MM.1S (cell line): ENCODE measurements at regions not wholly inside any gene's neighbourhood (a gene's known extent, or its start where the extent isn't known, plus 50 kb on each side); places are given as distances from the start of the nearest gene placed in this dataset.

ENCODE experiments used
- DNase-seq: peaks from one replicate; pipeline ENCODE4 v3.0.0-alpha.2; 2015
- H2AFZ ChIP-seq: fragments of 300-600 bp; sonication (generic); 2 replicates; pipeline ENCODE4 v1.6.0; 2016; ENCODE audit warnings: antibody characterized with exemption, low read length
- H3F3A ChIP-seq: fragments of 300-600 bp; sonication (generic); 2 replicates; pipeline ENCODE4 v1.6.1; 2016; ENCODE audit warnings: mild to moderate bottlenecking, antibody characterized with exemption, low read length, moderate library complexity, mixed read lengths; ENCODE audit not compliant: insufficient read depth
- H3K27ac ChIP-seq: fragments of 300-600 bp; sonication (generic); 2 replicates; pipeline ENCODE4 v1.5.1; 2016; ENCODE audit warnings: mild to moderate bottlenecking, low read length
- H3K27me3 ChIP-seq: fragments of 300-600 bp; sonication (generic); replicated peaks from 2 replicates; pipeline ENCODE4 v1.6.0; 2016; ENCODE audit warnings: low read length; ENCODE audit not compliant: insufficient read depth
- H3K36me3 ChIP-seq: fragments of 300-600 bp; sonication (generic); replicated peaks from 2 replicates; pipeline ENCODE4 v1.6.1; 2016; ENCODE audit warnings: mild to moderate bottlenecking, low read length, mixed read lengths; ENCODE audit not compliant: insufficient read depth
- H3K4me1 ChIP-seq: fragments of 300-600 bp; sonication (generic); 2 replicates; pipeline ENCODE4 v1.6.1; 2016; ENCODE audit warnings: low read length, mixed read lengths
- H3K4me2 ChIP-seq: fragments of 300-600 bp; sonication (generic); 2 replicates; pipeline ENCODE4 v1.6.0; 2016; ENCODE audit warnings: low read depth, low read length
- H3K4me3 ChIP-seq: fragments of 300-600 bp; sonication (generic); 2 replicates; pipeline ENCODE4 v1.5.1; 2016; ENCODE audit warnings: low read length, mixed read lengths
- H3K79me2 ChIP-seq: fragments of 300-600 bp; sonication (generic); 2 replicates; pipeline ENCODE4 v1.6.1; 2016; ENCODE audit warnings: mixed run types, low read length, mixed read lengths
- H3K9ac ChIP-seq: fragments of 300-600 bp; sonication (generic); 2 replicates; pipeline ENCODE4 v1.6.1; 2016; ENCODE audit warnings: low read length, mixed read lengths
- H3K9me2 ChIP-seq: fragments of 300-600 bp; sonication (generic); replicated peaks from 2 replicates; pipeline ENCODE4 v1.6.1; 2016; ENCODE audit warnings: mild to moderate bottlenecking, low read length, mixed read lengths; ENCODE audit not compliant: insufficient read depth
- H3K9me3 ChIP-seq: fragments of 300-600 bp; sonication (generic); replicated peaks from 2 replicates; pipeline ENCODE4 v1.6.1; 2016; ENCODE audit warnings: mild to moderate bottlenecking, low read length, mixed read lengths; ENCODE audit not compliant: insufficient read depth
- H4K20me1 ChIP-seq: fragments of 300-600 bp; sonication (generic); 2 replicates; pipeline ENCODE4 v1.6.1; 2016; ENCODE audit warnings: mild to moderate bottlenecking, low read length, moderate library complexity, mixed read lengths; ENCODE audit not compliant: insufficient read depth
- EZH2 ChIP-seq: fragments of 300-600 bp; sonication (generic); optimal IDR thresholded peaks from 2 replicates; pipeline ENCODE3; 2017; ENCODE audit warnings: low read depth, mild to moderate bottlenecking, antibody characterized with exemption, low read length, mixed read lengths
- EZH2phosphoT487 ChIP-seq: fragments of 300-600 bp; sonication (generic); IDR thresholded peaks from 2 replicates; pipeline ENCODE4 v1.6.1; 2018; ENCODE audit warnings: antibody characterized with exemption, low read length
- TF ChIP-seq, protein P1 (sequence below): fragments of 300-600 bp; sonication (generic); IDR thresholded peaks from 2 replicates; pipeline ENCODE4 v1.5.1; 2016; ENCODE audit warnings: antibody characterized with exemption, low read length, mixed read lengths

DNA sequence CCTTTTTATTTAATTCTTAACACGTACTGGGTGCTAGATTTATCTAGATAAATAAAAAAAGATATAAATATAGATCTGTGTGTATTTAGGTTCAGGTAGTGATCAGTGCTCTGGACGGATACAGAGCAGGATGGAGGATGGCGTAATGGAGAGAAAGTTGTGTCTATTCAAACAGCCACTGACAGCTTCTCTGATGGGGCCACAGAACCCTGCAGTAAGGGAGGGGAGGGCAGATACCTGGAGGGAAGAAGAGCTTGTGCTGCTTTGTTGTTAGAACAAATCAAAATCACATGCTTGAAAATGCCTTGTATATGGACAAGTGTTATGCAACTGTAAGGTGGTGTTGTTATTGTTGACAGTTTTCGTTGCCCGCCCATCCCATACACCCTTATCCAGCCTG, 170.2 kb downstream of the UTP18 start:
- Histone ChIP-seq H3K9me2 (no peaks in the 10 kb centered on the region), H3K4me1 (no peaks in the 10 kb centered on the region), H3K27me3 (no peaks in the 10 kb centered on the region), H3F3A (no peaks in the 10 kb centered on the region), H3K9ac (no peak overlapping the region), H2AFZ (no peak overlapping the region), H3K9me3 (no peaks in the 10 kb centered on the region), H3K79me2 (no peaks in the 10 kb centered on the region), H4K20me1 (no peaks in the 10 kb centered on the region), H3K36me3 (no peaks in the 10 kb centered on the region), H3K4me2 (no peak overlapping the region), H3K27ac (no peak overlapping the region), H3K4me3 (no peak overlapping the region)
- TF ChIP-seq, protein P1, sequence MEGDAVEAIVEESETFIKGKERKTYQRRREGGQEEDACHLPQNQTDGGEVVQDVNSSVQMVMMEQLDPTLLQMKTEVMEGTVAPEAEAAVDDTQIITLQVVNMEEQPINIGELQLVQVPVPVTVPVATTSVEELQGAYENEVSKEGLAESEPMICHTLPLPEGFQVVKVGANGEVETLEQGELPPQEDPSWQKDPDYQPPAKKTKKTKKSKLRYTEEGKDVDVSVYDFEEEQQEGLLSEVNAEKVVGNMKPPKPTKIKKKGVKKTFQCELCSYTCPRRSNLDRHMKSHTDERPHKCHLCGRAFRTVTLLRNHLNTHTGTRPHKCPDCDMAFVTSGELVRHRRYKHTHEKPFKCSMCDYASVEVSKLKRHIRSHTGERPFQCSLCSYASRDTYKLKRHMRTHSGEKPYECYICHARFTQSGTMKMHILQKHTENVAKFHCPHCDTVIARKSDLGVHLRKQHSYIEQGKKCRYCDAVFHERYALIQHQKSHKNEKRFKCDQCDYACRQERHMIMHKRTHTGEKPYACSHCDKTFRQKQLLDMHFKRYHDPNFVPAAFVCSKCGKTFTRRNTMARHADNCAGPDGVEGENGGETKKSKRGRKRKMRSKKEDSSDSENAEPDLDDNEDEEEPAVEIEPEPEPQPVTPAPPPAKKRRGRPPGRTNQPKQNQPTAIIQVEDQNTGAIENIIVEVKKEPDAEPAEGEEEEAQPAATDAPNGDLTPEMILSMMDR, result no peak
- TF ChIP-seq EZH2 (no peak), EZH2phosphoT487 (no peak)
- DNase-seq, result no peak

DNA sequence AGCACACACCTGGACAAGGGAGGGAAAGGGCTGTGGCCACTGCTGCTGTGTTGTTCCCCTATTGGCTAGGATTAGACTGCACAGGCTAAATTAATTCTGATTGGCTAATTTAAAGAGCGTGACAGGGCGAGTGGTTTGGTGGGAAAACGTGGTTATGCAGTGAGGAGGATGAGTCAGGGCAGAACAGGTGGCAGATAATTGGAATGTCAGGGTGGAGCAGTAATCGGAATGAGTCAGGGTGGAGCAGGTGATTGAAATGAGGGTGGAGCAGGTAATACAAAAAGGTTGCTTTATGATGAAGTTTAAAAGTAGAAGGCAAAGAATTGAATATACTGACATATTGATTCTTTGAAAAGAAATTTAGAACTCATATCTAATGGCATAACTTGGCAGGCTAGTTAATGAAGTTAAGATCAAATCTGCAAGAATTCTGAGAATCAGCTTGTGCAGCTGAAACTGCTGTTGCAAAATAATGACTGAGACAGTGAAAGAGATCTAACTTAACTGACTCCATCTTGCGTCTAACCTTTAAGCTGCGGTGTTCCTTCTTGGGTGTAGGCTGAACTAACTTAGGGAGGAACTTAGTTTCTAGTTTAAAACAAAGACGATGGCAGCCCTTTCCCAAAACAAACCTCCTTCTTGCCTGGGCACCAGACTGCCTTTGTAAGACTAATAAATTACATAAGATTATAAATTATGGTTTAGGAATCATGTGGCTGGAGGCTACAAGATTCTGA, 174.3 kb downstream of the UTP18 start:
- Histone ChIP-seq H3F3A (no peaks in the 10 kb centered on the region), H3K36me3 (no peaks in the 10 kb centered on the region), H3K4me3 (no peak overlapping the region), H4K20me1 (no peaks in the 10 kb centered on the region), H3K9me3 (no peaks in the 10 kb centered on the region), H3K27ac (no peak overlapping the region), H2AFZ (no peak overlapping the region), H3K9ac (no peak overlapping the region), H3K79me2 (no peaks in the 10 kb centered on the region), H3K9me2 (no peaks in the 10 kb centered on the region), H3K27me3 (no peaks in the 10 kb centered on the region), H3K4me2 (no peak overlapping the region), H3K4me1 (no peaks in the 10 kb centered on the region)
- no peak for TF ChIP-seq EZH2
- TF ChIP-seq, protein P1, result no peak
- TF ChIP-seq EZH2phosphoT487, result no peak
- DNase-seq, result no peak

DNA sequence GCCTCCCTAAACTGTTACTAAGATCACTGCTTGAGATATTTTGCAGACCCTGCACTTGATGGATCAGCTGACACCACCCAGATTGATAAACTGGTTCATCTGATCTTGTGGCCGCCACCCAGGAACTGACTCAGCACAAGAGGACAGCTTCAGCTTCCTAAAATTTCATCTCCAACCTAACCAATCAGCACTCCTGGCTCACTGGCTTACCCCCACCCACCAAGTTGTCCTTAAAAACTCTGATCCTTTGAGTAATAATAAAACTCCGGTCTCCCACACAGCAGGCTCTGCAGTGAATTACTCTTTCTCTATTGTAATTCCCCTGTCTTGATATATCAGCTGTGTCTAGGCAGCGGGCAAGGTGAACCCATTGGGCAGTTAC, 174.8 kb downstream of the UTP18 start:
- Histone ChIP-seq H3F3A (no peaks in the 10 kb centered on the region), H3K4me2 (no peak overlapping the region), H3K9ac (no peak overlapping the region), H3K9me3 (no peaks in the 10 kb centered on the region), H3K27ac (no peak overlapping the region), H2AFZ (no peak overlapping the region), H3K79me2 (no peaks in the 10 kb centered on the region), H3K9me2 (no peaks in the 10 kb centered on the region), H3K4me3 (no peak overlapping the region), H3K36me3 (no peaks in the 10 kb centered on the region), H3K4me1 (no peaks in the 10 kb centered on the region), H3K27me3 (no peaks in the 10 kb centered on the region), H4K20me1 (no peaks in the 10 kb centered on the region)
- DNase-seq, result no peak
- TF ChIP-seq EZH2phosphoT487, result no peak
- TF ChIP-seq, protein P1, result no peak
- TF ChIP-seq EZH2, result no peak
